GM18511 (cell line): ENCODE measurements at regions not wholly inside any gene's neighbourhood (a gene's known extent, or its start where the extent isn't known, plus 50 kb on each side); places are given as distances from the start of the nearest gene placed in this dataset.

ENCODE experiments used
- ATAC-seq: cut with Tn5 transposase; IDR thresholded peaks from one replicate; pipeline ENCODE4 v1.9.1; 2021; ENCODE audit warnings: mild to moderate bottlenecking, moderate library complexity; ENCODE audit not compliant: unreplicated experiment

GRCh38 chr10:111338805-111339204 lies 262.0 kb downstream of the ADRA2A start:
- ATAC-seq: peak; percentile 87

- ATAC-seq: no peak
Measured at GRCh38 chr10:111344804-111345203, 268.0 kb downstream of the ADRA2A start.

DNA sequence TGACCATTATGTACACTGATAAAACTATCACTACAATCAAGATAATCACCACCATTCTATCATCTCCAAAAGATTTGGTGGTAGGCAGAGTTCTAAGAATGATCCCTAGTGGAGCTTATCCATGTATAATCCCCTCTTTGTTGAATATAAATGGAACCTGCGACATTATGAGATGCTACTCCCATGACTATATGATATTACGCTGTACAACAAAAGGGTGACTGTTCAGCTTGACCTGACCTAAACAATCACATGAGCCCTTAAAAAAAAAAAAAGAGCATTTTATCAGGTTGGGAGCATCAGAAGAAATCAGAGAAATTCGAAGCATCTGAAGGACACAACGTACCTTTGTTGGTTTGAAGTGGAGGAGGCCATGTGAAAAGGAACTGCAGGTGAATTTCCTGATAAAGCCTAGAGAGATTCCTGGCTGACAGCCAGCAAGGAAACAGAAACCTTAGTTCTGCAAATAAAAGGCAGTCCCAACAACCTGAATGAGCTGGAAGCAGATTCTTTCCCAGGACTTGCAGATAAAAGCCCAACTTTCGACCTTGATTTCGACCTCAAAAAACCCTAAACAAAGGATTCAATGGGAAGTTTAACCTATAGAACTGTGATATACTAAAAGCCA lies 270.7 kb downstream of the ADRA2A start:
- no peak for ATAC-seq

DNA sequence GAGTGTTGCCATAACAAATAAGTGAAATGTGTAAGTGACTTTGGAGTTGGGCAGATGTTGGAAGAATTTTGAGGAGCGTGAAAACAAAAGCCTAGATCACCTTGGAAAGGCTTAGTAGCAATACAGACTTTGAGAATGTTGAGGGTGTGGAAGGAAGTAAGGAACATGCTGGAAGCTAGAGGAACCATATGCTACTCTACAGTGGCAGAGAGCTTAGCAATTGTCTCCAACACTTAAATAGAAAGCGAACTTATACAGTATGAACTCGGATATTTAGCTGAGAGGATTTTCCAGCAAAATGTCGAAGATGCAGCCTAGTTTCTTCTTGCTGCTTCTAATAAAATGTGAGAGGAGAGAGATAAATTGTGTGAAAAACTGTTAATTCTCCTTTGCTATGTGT lies 271.2 kb downstream of the ADRA2A start:
- no peak for ATAC-seq

- ATAC-seq: no peak
Measured at GRCh38 chr10:111354859-111355258, 278.0 kb downstream of the ADRA2A start.

- ATAC-seq: no peak
Measured at GRCh38 chr10:111356571-111356970, 279.7 kb downstream of the ADRA2A start.

DNA sequence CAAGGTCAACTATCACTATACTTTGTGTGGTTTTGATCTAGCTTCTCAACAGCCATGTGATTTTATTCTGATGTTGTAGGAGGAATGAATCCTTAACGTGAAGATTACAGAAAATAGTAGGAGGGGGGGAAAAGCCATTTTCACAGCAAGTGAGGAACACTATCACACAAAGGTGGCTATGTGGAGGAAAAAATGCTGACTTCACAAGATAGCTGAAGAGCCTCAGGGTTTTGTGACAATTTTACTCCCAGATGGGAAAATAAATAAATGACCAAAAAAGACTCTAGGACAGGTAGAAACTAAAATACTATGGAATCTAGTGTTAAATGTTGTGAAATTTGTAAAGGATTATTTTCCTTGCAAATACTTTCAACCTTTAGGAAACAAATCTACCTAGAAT lies 281.0 kb downstream of the ADRA2A start:
- no peak for ATAC-seq

DNA sequence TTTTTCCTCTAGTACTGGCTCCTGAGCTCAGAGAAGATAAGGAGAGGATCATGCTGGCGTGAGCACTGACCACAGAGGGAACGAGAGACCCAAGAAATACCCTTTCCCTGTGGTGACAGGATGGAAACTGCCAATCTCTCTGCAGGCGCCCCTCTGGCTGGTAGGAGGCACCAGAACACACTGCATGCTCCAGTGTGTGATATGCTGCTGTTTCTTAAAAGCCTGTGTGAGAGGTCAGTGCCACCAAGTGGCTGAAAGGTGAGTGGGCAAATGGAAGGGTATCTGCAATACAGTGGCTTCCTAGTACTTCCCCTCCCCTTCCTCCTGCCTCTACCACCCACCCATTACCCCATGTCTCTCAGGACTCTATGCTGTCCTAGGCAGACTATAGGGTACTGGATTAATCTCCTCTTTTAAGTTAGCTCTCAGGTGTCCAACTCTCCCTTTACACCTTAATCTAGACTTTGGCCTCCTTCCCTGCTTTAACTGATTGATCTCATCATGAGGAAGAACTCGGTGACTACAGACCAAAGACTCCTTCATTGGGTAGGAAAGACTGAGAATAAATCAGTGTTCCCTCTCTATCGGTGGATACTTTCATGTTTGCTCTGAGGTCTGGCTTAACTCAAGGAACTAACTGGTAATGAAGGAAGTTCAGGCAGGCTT lies 283.6 kb downstream of the ADRA2A start:
- peak; percentile 94 for ATAC-seq

DNA sequence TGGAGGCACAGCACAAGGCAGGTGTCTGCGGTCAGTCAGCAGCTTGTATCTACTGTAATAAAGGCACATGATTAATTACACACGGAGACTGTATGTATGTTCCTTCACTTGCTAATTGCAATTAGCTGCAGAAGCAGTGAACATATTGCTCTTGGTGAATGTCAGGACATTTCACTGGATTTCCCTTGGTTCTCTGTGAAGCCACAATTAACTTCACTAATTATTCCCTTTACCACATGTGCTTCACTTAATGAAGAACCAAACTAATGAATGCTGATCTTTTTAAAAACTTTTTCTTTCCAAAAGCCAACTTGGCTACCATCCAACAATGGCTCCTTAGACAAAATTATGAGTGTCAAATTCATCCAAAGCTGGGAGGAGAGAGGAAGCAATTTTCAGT lies 290.7 kb downstream of the ADRA2A start:
- ATAC-seq: no peak

DNA sequence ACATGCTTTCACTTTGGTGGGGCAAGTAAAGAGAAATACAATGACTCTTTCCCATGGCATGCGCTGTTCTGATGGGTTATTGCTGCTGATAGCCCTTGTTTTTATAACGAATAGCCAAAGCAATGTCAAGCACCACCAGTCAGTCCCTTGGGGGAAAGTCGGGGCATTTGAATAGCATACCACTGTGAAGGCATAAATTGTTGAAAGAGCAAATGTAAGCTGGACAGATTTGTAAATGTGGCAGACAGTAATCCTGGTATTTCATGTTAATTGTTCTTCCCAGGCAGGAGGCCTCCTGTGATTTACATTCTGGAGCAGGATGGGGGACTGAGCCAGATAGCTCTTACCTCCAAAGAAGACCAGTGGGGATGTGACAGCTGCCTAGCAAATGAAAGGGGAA lies 293.3 kb downstream of the ADRA2A start:
- ATAC-seq: no peak

GRCh38 chr10:111373696-111374095 lies 296.9 kb downstream of the ADRA2A start:
- ATAC-seq: no peak

- ATAC-seq: no peak
Measured at GRCh38 chr10:111379534-111380187, 302.8 kb downstream of the ADRA2A start.

DNA sequence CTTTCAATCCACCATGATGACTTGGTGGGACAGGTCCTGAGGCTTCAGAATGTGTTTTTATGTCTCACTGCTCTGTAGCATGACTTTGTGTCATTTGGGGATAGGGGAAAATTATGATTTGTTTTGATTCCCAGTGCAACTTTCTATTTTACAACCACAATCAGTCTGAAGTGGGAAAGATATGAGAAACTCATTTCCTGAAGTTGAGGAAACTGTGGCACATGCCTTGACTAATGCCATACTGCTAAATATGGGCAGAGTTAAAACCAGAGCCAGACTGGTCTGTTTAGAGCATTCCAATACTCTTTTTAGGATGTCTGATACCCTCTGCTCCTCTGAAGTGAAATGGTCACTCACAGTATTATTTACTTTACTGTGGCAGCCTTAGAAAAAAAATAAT lies 307.7 kb downstream of the ADRA2A start:
- ATAC-seq: no peak

DNA sequence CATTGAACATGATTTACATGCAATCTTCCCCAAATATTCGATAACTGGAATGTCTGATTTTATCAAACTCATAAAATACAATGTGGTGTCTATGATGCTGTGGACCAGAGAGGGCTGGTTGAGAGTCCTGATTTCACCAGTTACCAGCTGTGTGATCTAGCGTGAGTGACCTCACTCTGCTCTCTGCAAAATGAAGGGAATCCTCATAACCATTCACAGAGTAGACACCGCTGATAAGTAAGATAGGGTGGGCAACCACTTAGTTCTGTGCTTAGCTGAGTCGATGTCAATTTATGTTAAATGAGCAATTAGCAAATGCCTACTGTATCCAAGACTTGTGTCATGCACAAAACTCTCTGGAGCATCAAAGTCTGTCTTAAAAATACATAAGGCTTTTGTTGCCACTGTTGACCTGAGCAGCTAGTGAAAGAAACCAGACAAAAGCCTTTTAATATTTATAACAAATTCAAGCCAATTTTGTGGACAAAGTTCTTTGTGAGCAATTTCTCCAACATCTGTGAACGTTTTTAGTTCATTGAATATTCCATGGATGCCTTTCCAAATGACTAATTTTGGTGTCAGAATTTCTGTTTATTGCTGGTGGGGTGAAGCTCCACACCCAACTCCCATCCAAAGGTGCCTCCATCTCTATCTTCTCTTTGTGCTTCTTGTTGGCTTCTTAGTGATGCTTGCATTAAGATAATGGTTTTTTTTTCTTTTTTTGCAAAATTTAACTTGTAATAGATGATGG lies 314.2 kb downstream of the ADRA2A start:
- ATAC-seq: no peak

DNA sequence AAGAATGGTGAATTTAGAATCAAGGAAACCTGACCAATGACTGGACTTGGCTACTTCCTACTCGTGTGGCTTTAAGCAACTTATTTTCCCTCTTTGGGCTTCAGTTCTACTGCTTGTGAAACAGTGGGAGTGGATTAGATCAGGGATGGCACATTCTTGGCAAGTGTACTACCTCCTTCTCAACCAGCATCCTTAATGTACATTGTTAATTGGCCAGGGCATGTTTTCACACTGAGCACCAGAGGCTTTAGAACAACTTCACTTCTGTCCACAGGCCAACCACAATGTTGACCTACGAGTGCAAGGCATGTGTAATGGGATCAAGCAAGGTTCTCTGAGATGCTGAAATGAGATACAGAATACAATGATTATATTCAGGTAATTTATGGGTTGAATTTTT lies 315.3 kb downstream of the ADRA2A start:
- ATAC-seq: no peak

DNA sequence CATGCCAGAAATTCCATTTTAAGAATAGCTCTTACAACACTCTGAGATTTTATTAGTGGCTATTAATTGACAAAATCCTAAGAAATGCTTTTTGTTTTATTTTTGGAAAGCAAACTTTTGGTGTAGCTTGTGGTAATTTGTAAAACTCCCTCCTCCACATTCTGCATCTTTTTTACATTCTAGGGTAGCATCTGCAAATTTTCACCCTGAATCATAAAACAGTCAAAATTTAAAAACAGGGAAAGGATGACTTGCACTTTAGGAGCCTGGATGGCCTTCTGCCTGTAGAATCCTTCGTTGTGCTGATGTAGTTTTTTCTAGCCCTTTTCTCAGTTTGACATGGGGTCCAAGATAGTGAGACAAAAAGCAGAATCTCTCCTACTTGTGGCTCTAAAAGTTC lies 316.1 kb downstream of the ADRA2A start:
- ATAC-seq: no peak

GRCh38 chr10:111410740-111411139 lies 333.9 kb downstream of the ADRA2A start:
- ATAC-seq: no peak

- ATAC-seq: no peak
Measured at GRCh38 chr10:111425459-111425858, 348.6 kb downstream of the ADRA2A start.

DNA sequence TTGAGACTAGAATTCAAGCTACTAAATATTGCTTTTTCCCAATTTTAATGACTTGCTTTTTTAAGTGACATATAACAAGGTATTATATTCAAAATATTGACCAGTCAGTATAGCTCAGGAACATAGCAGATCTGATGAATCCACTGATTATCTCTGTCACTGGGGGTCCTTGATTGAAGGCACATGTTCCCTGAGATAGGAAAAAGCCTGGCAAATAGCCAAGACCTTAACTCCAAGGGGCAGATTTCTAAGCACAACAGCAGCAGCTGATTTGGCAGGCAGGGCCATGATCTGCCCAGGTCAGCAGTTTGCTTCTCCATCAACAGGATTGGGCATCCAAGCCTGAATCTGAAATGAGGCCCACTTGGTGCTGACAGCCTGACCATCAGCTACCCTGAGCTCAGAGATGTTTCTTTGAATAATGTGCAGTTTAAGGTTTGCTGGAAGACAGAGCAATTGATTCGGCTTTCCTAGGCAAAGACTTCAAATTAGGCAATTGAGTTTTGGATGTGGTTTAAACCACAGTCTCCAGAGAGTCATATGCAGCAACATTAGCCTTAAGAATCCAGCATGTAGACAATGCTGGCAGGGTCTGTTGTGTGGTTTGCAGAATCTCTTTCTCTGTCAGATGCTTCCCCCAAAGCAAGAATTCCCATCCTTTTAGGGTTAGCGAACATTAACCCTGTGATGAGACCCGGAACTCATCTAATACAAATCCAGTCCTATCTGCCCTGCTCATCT lies 352.6 kb downstream of the ADRA2A start:
- no peak for ATAC-seq

DNA sequence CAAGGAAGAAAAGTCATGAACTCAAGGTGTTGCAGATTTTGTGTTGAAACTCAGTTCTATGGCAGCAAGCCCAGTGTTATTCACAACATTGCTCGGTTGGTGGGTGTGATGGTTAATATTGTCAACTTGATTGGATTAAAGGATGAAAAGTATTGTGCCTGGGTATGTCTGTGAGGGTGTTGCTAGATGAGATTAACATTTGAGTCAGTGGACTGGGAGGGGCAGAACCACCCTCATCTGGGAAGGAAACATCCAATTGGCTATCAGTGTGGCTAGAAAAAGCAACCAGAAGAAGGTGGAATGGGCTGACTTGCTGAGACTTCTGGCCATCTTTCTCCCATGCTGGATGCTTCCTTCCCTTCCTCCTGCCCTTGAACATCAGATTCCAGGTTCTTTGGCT lies 353.2 kb downstream of the ADRA2A start:
- no peak for ATAC-seq

DNA sequence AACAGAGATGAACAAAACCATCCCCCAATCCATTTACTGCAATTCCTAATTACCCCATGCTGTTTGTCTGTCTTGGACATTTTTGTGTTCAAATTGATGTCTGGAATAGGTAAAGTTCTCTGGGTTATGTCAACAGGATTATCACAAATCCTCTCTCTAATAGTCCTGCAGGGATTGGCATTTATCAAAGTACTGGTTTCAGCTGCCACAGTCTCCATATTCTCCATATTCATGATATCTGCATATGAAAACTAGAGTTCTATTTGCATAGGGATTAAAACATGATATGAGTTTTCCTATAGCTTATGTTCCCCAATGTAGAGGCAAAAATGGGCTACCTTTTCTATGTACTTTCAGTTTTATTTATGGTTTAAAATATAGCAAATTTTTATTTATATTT lies 355.8 kb downstream of the ADRA2A start:
- no peak for ATAC-seq
